Esophagus muscularis mucosa (tissue), 4 donors: ENCODE measurements at regions not wholly inside any gene's neighbourhood (a gene's known extent, or its start where the extent isn't known, plus 50 kb on each side); places are given as distances from the start of the nearest gene placed in this dataset.

ENCODE experiments used
- DNase-seq: peaks from one replicate; pipeline ENCODE4 v3.0.0-alpha.2; 2017; ENCODE audit errors: extremely low spot score
- H3K27ac ChIP-seq, 4 donors: fragments of 200-600 bp; sonication (generic); replicated peaks in 1 of 4; 1 replicate in 3 of 4; 2 replicates in 1 of 4; pipeline ENCODE4 v1.5.1; 2016 to 2019; ENCODE audit warnings: mild to moderate bottlenecking in 1 of 4
- H3K27me3 ChIP-seq, 4 donors: fragments of 200-600 bp; sonication (generic); one replicate each; pipeline versions ENCODE4 v1.5.1 to v1.6.0; 2016 to 2019
- H3K36me3 ChIP-seq, 4 donors: fragments of 200-600 bp; sonication (generic); one replicate each; pipeline ENCODE4 v1.5.1; 2016 to 2019
- H3K4me1 ChIP-seq, 4 donors: fragments of 200-600 bp; sonication (generic); one replicate each; pipeline ENCODE4 v1.5.1; 2016 to 2019
- H3K4me3 ChIP-seq, 4 donors: fragments of 200-600 bp; sonication (generic); 1 replicate in 2 of 4; 2 replicates in 2 of 4; pipeline ENCODE4 v1.5.1; 2016 to 2019; ENCODE audit warnings: mild to moderate bottlenecking in 4 of 4, moderate library complexity in 1 of 4
- H3K9me3 ChIP-seq, 4 donors: fragments of 200-600 bp; sonication (generic); 1 replicate in 3 of 4; 2 replicates in 1 of 4; pipeline ENCODE4 v1.5.1; 2016 to 2019
- EP300 ChIP-seq: sonication (generic); formaldehyde crosslinking; IDR thresholded peaks from one replicate; pipeline ENCODE4 v1.6.1; 2017; ENCODE audit warnings: antibody characterized with exemption
- POLR2A ChIP-seq: fragments of 450-650 bp; IDR thresholded peaks from one replicate; pipeline ENCODE4 v1.6.1; 2017; ENCODE audit warnings: antibody characterized with exemption, moderate library complexity, mild to moderate bottlenecking, low read depth
- POLR2AphosphoS5 ChIP-seq, 2 donors: sonication (generic); formaldehyde crosslinking; IDR thresholded peaks; one replicate each; pipeline ENCODE4 v1.6.1; 2017; ENCODE audit warnings: antibody characterized with exemption in 2 of 2
- WGBS: methylation state at CpG from one replicate; pipeline ENCODE4 v1.1.5; 2018; 5-methylcytosine and 5-hydroxymethylcytosine counted together
- intact Hi-C: fragments of 100-400 bp; cut with DNase I; formaldehyde crosslinking; loops from one replicate; pipeline ENCODE4 v1.15.1; 2023
- TF ChIP-seq, protein P1 (sequence below), 3 experiments: fragments of 200-600 bp in 2 of 3; fragments of 450-650 bp in 1 of 3; sonication (generic) in 2 of 3; IDR thresholded peaks; one replicate each; pipeline ENCODE4 v1.5.1; 2017 to 2019; ENCODE audit warnings: antibody characterized with exemption in 3 of 3, mild to moderate bottlenecking in 2 of 3, moderate library complexity in 1 of 3

DNA sequence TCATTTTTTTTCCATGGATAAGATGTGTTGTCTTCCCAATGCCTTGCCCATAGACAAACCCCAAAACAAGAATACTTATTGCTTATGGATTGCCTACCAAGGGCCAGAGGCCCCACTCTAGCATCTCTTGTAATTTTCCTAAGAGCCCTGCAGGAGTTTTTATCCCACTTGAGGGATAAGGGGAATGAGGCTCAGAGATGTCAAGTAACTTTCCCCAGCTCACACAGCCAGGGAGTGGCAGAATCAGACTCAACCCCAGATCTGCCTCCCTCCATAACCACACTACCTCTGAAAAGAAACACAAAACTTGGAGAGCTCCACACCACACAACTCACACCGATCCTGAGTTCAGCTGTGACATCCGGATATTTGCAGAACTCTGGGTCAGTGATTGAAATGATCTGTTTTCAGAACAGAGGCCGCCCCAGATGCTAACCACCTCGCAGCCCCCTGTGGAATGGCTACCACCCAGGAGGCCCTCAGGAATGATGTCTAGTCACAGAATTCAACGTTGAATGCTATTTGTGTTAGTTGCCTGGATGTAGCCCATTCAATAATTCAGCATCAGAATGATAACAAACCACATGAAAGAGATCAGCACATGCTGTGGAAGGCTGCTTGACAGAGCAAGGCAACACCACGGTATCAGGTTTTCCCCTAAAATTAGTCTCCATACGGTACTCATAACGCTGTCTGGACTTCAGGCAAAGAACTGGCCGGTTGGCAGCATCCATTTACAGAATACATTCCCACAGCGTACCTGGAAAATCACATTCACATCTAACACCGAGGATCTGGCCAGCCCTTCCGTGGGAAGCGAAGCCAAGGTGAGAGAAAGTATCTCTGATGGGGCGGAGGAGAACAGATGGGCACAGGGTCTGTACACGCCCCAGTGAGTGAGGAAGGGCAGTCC lies 231.9 kb downstream of the TOMM20 start:
- Histone ChIP-seq H3K9me3 (no peaks in the 10 kb centered on the region), H3K36me3 (no peaks in the 10 kb centered on the region), H3K27me3 (no peaks in the 10 kb centered on the region), H3K4me1 (peaks cover 14 to 34% (median 19%) of the 10 kb centered on the region in 4 donors), H3K27ac (no peak overlapping the region), H3K4me3 (no peak overlapping the region)
- DNase-seq, result no peak
- whole genome bisulfite sequencing, result 91% methylated on average over 15 of the region's 15 CpGs
- intact Hi-C loops, result no loop called here
- TF ChIP-seq POLR2AphosphoS5 (IDR thresholded peaks at IDR 0.05), result no peak
- TF ChIP-seq, protein P1, sequence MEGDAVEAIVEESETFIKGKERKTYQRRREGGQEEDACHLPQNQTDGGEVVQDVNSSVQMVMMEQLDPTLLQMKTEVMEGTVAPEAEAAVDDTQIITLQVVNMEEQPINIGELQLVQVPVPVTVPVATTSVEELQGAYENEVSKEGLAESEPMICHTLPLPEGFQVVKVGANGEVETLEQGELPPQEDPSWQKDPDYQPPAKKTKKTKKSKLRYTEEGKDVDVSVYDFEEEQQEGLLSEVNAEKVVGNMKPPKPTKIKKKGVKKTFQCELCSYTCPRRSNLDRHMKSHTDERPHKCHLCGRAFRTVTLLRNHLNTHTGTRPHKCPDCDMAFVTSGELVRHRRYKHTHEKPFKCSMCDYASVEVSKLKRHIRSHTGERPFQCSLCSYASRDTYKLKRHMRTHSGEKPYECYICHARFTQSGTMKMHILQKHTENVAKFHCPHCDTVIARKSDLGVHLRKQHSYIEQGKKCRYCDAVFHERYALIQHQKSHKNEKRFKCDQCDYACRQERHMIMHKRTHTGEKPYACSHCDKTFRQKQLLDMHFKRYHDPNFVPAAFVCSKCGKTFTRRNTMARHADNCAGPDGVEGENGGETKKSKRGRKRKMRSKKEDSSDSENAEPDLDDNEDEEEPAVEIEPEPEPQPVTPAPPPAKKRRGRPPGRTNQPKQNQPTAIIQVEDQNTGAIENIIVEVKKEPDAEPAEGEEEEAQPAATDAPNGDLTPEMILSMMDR (IDR thresholded peaks at IDR 0.05), result no peak
- TF ChIP-seq POLR2A, result no peak
- TF ChIP-seq EP300, result no peak

DNA sequence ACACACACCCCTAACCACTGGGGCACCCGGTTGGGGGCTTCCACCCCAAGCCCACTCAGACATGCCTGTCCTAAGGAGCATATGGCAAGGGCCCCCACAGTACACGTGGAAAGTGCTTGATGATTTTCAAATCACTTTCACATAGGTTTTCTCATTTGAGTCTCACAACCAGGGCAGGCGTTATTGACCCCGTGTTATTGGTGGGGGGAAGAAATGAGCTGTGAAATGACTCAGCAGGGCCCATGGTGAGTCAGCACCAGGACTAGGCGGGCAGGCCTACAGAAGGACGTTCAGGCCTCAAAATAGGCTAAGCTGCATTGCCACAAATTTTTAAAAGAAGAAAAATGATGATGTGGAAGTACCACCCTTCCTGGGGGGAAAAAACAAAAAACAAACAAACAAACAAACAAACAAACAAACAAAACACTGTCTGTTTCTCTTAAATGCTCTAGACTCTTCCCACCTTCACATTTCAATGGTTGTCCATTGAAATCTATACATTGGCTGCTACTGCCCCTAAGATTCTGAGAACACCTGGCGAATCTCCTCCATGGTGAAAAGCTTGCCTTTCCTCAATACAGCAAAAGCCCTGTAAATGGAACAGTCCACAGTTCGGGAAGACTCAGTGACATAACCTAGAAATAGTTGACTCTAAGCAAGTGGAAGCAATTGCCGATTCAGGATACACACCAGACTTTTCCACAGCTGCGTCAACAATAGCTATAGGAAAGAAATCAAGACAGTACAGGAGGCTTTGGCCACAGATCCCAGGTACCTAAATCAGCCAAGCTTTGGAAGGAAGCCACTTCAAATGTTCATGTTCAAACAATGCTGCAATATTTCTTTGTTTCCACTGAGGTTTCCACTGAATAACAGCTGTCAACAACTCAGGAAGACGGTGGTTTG lies 234.7 kb downstream of the TOMM20 start:
- WGBS, result 73% methylated on average over 11 of the region's 11 CpGs
- no peak overlapping the region for H3K4me3 ChIP-seq
- no peak overlapping the region for H3K27ac ChIP-seq
- peaks cover 8 to 29% (median 11%) of the 10 kb centered on the region in 4 donors for H3K4me1 ChIP-seq
- H3K36me3 ChIP-seq, result no peaks in the 10 kb centered on the region
- H3K9me3 ChIP-seq, result no peaks in the 10 kb centered on the region
- no peak for DNase-seq
- H3K27me3 ChIP-seq, result no peaks in the 10 kb centered on the region
- intact Hi-C loops, result no loop called here
- TF ChIP-seq POLR2AphosphoS5 (IDR thresholded peaks at IDR 0.05) (no peak), EP300 (no peak), POLR2A (no peak)
- TF ChIP-seq, protein P1 (IDR thresholded peaks at IDR 0.05), result no peak

DNA sequence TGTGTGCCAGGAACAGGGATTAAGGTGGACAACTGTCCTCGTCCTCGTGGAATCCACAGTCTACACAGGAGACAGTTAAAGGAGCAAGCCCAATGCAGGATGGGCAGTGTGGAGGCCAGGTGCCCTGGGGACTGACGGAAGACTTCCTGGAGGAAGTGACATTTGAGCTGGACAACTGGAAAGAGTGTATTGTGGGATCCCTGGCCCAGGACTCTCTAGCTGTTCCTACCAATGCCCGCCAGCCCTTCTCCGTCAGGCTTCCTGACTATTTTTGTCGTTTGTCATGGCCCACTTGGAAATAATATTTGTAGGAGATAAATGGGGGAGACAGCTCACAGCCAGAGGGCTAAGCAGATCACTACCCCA lies 235.3 kb downstream of the TOMM20 start:
- Histone ChIP-seq H3K4me3 (no peak overlapping the region), H3K9me3 (no peaks in the 10 kb centered on the region), H3K4me1 (peaks cover 3 to 23% (median 8%) of the 10 kb centered on the region in 4 donors), H3K27me3 (no peaks in the 10 kb centered on the region), H3K36me3 (no peaks in the 10 kb centered on the region), H3K27ac (no peak overlapping the region)
- DNase-seq, result no peak
- intact Hi-C loops, result no loop called here
- WGBS, result 74% methylated on average over 6 of the region's 6 CpGs
- TF ChIP-seq, protein P1 (IDR thresholded peaks at IDR 0.05), result no peak
- TF ChIP-seq POLR2A (no peak), EP300 (no peak), POLR2AphosphoS5 (IDR thresholded peaks at IDR 0.05) (no peak)

DNA sequence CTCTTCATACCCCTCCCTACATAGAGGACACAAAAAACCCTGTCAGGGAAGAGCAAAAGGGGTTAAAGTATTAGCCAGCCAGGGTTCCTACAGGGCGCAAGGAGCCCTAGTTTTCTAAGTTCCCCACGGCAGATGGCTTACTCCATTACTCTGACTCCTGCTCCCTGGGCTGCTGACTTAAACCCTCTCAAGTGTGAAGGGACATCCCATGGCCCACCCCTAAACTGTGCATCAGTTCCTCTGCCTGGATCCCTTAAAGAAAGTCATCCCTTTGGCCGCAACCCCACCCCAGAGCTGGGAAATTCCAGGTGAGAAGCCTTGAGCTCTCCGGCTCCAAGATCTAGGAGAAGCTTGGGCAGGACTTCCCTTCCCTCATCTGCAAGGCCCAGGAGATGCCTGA lies 236.0 kb downstream of the TOMM20 start:
- Histone ChIP-seq H3K27me3 (no peaks in the 10 kb centered on the region), H3K4me3 (no peak overlapping the region), H3K4me1 (peaks cover 2 to 19% (median 4%) of the 10 kb centered on the region in 4 donors), H3K36me3 (no peaks in the 10 kb centered on the region), H3K27ac (no peak overlapping the region), H3K9me3 (no peaks in the 10 kb centered on the region)
- no peak for DNase-seq
- TF ChIP-seq EP300 (no peak), POLR2A (no peak), POLR2AphosphoS5 (IDR thresholded peaks at IDR 0.05) (no peak)
- TF ChIP-seq, protein P1 (IDR thresholded peaks at IDR 0.05), result no peak
- intact Hi-C loops, result no loop called here
- WGBS, result 88% methylated on average over 3 of the region's 4 CpGs
